Endodermal cell (in vitro differentiated cells): ENCODE measurements at regions not wholly inside any gene's neighbourhood (a gene's known extent, or its start where the extent isn't known, plus 50 kb on each side); places are given as distances from the start of the nearest gene placed in this dataset.

Experiments
- DNase-seq: peaks from one replicate; pipeline ENCODE4 v3.0.0-alpha.2; 2017
- H3K27ac ChIP-seq: 2 replicates; pipeline ENCODE4 v1.5.1; 2013; ENCODE audit warnings: mild to moderate bottlenecking, low read depth, low read length, moderate library complexity
- H3K27me3 ChIP-seq: 2 replicates; pipeline ENCODE4 v1.6.1; 2013; ENCODE audit warnings: mild to moderate bottlenecking, low read length, moderate library complexity; ENCODE audit not compliant: insufficient read depth, control insufficient read depth, poor library complexity, severe bottlenecking
- H3K36me3 ChIP-seq: 2 replicates; pipeline ENCODE4 v1.7.0; 2013; ENCODE audit warnings: mild to moderate bottlenecking, low read length, moderate library complexity; ENCODE audit not compliant: control insufficient read depth, insufficient read depth
- H3K4me1 ChIP-seq: one replicate; pipeline ENCODE4 v1.7.0; 2013; ENCODE audit warnings: low read length; ENCODE audit not compliant: control insufficient read depth, insufficient read depth
- H3K4me3 ChIP-seq: 2 replicates; pipeline ENCODE4 v1.5.1; 2013; ENCODE audit warnings: mild to moderate bottlenecking, low read length, moderate library complexity
- H3K9ac ChIP-seq: 2 replicates; pipeline ENCODE4 v1.6.1; 2013; ENCODE audit warnings: mild to moderate bottlenecking, low read length, moderate library complexity; ENCODE audit not compliant: poor library complexity, severe bottlenecking; ENCODE audit errors: extremely low read depth
- H3K9me3 ChIP-seq: 2 replicates; pipeline ENCODE4 v1.6.1; 2013; ENCODE audit warnings: mild to moderate bottlenecking, low read length, moderate library complexity; ENCODE audit not compliant: control insufficient read depth
- H3K27ac Mint-ChIP-seq: 2 replicates; pipeline ENCODE4 v1.8.0; 2020; ENCODE audit warnings: mixed read lengths
- H3K27me3 Mint-ChIP-seq: 2 replicates; pipeline ENCODE4 v1.8.0; 2021; ENCODE audit warnings: mild to moderate bottlenecking, mixed read lengths; ENCODE audit not compliant: insufficient read depth
- H3K36me3 Mint-ChIP-seq: 2 replicates; pipeline ENCODE4 v1.8.0; 2020; ENCODE audit warnings: low read depth, mixed read lengths
- H3K4me1 Mint-ChIP-seq: 2 replicates; pipeline ENCODE4 v1.8.0; 2020; ENCODE audit warnings: mixed read lengths
- H3K4me3 Mint-ChIP-seq: 2 replicates; pipeline ENCODE4 v1.8.0; 2020; ENCODE audit warnings: mild to moderate bottlenecking, moderate library complexity, mixed read lengths
- H3K9me3 Mint-ChIP-seq: 2 replicates; pipeline ENCODE4 v1.8.0; 2020; ENCODE audit warnings: mild to moderate bottlenecking, mixed read lengths
- CTCF ChIP-seq: fragments of 200-600 bp; sonication (generic); conservative IDR thresholded peaks from 2 replicates; pipeline ENCODE4 v1.5.0; 2021; ENCODE audit warnings: antibody characterized with exemption, mild to moderate bottlenecking
- WGBS, 2 experiments: methylation state at CpG; one replicate each; pipeline versions ENCODE4 v1.1.5 to v1.1.7; 2013; ENCODE audit warnings: missing lambda C conversion rate in 2 of 2, mixed read lengths in 1 of 2; ENCODE audit not compliant: insufficient coverage in 1 of 2, insufficient read length in 1 of 2; 5-methylcytosine and 5-hydroxymethylcytosine counted together

GRCh38 chr2:71988170-71988569 lies 159.5 kb downstream of the CYP26B1 start:
- no peaks in the 10 kb centered on the region for H3K4me1 Mint-ChIP-seq
- DNase-seq: no peak
- TF ChIP-seq CTCF: no peak
- 92% methylated on average over 2 of the region's 2 CpGs; no CpG with 5 or more reads in 1 of the 2 experiments for WGBS, 2 experiments
- Histone ChIP-seq H3K27ac (no peak overlapping the region), H3K9me3 (no peaks in the 10 kb centered on the region), H3K27me3 (no peaks in the 10 kb centered on the region), H3K9ac (no peak overlapping the region), H3K36me3 (no peaks in the 10 kb centered on the region), H3K4me1 (no peaks in the 10 kb centered on the region), H3K4me3 (no peak overlapping the region)
- H3K4me3 Mint-ChIP-seq: no peak overlapping the region
- H3K9me3 Mint-ChIP-seq: no peaks in the 10 kb centered on the region
- no peaks in the 10 kb centered on the region for H3K36me3 Mint-ChIP-seq
- H3K27me3 Mint-ChIP-seq: peaks cover 4% of the 10 kb centered on the region
- no peak overlapping the region for H3K27ac Mint-ChIP-seq

- no peaks in the 10 kb centered on the region for H3K36me3 ChIP-seq
- H3K36me3 Mint-ChIP-seq: no peaks in the 10 kb centered on the region
- 94 to 100% methylated on average over 1 of the region's 1 CpG for WGBS, 2 experiments
- no peak overlapping the region for H3K27ac Mint-ChIP-seq
- H3K4me1 Mint-ChIP-seq: no peaks in the 10 kb centered on the region
- H3K27ac ChIP-seq: no peak overlapping the region
- no peak overlapping the region for H3K4me3 Mint-ChIP-seq
- no peaks in the 10 kb centered on the region for H3K4me1 ChIP-seq
- no peak for TF ChIP-seq CTCF
- peaks cover 6% of the 10 kb centered on the region for H3K9me3 ChIP-seq
- peaks cover 15% of the 10 kb centered on the region for H3K27me3 Mint-ChIP-seq
- H3K9ac ChIP-seq: no peak overlapping the region
- H3K9me3 Mint-ChIP-seq: peaks cover 23% of the 10 kb centered on the region
- no peak for DNase-seq
- no peak overlapping the region for H3K4me3 ChIP-seq
- peaks cover 8% of the 10 kb centered on the region for H3K27me3 ChIP-seq
Measured at GRCh38 chr2:71976685-71977084, 171.0 kb downstream of the CYP26B1 start.

- no peak overlapping the region for H3K4me3 Mint-ChIP-seq
- peaks cover 12% of the 10 kb centered on the region for H3K27me3 Mint-ChIP-seq
- Histone ChIP-seq H3K4me3 (no peak overlapping the region), H3K4me1 (no peaks in the 10 kb centered on the region), H3K9me3 (peaks cover 6% of the 10 kb centered on the region), H3K9ac (no peak overlapping the region), H3K36me3 (no peaks in the 10 kb centered on the region), H3K27ac (no peak overlapping the region), H3K27me3 (peaks cover 8% of the 10 kb centered on the region)
- no peaks in the 10 kb centered on the region for H3K36me3 Mint-ChIP-seq
- no peak for TF ChIP-seq CTCF
- DNase-seq: no peak
- H3K4me1 Mint-ChIP-seq: no peaks in the 10 kb centered on the region
- H3K9me3 Mint-ChIP-seq: peaks cover 21% of the 10 kb centered on the region
- H3K27ac Mint-ChIP-seq: no peak overlapping the region
Measured at GRCh38 chr2:71974846-71975245, 172.8 kb downstream of the CYP26B1 start.
